Liver (tissue), 8 donors: ENCODE measurements at regions not wholly inside any gene's neighbourhood (a gene's known extent, or its start where the extent isn't known, plus 50 kb on each side); places are given as distances from the start of the nearest gene placed in this dataset.

Experiments
- DNase-seq: peaks from one replicate; pipeline ENCODE4 v3.0.0-alpha.2; 2017; ENCODE audit warnings: low spot score
- H3K27ac ChIP-seq, 2 donors: one replicate each; pipeline ENCODE4 v1.7.0; 2013; ENCODE audit warnings: inconsistent platforms in 2 of 2, low read length in 2 of 2, control low read depth in 1 of 2, low read depth in 1 of 2, mild to moderate bottlenecking in 1 of 2
- H3K27me3 ChIP-seq, 4 donors: one replicate each; pipeline versions ENCODE4 v1.6.1 to v1.7.0; 2013; ENCODE audit warnings: low read length in 3 of 4, inconsistent platforms in 1 of 4, mild to moderate bottlenecking in 1 of 4, moderate library complexity in 1 of 4; ENCODE audit not compliant: control insufficient read depth in 4 of 4, insufficient read depth in 4 of 4
- H3K36me3 ChIP-seq, 4 donors: one replicate each; pipeline versions ENCODE4 v1.6.1 to v1.7.0; 2013; ENCODE audit warnings: low read length in 3 of 4, mild to moderate bottlenecking in 3 of 4, low read depth in 1 of 4, moderate library complexity in 1 of 4; ENCODE audit not compliant: control insufficient read depth in 4 of 4, insufficient read depth in 3 of 4
- H3K4me1 ChIP-seq, 4 donors: one replicate each; pipeline versions ENCODE4 v1.6.1 to v1.7.0; 2013; ENCODE audit warnings: low read length in 3 of 4, mild to moderate bottlenecking in 3 of 4, moderate library complexity in 1 of 4; ENCODE audit not compliant: control insufficient read depth in 4 of 4, insufficient read depth in 4 of 4
- H3K4me3 ChIP-seq, 3 donors: one replicate each; pipeline versions ENCODE4 v1.6.1 to v1.7.0; 2013; ENCODE audit warnings: low read length in 3 of 3, control low read depth in 1 of 3, low read depth in 1 of 3, mild to moderate bottlenecking in 1 of 3
- H3K9ac ChIP-seq, 2 donors: one replicate each; pipeline ENCODE4 v1.7.0; 2013; ENCODE audit warnings: low read length in 2 of 2, mild to moderate bottlenecking in 2 of 2, moderate library complexity in 2 of 2, control low read depth in 1 of 2, low read depth in 1 of 2
- H3K9me3 ChIP-seq, 4 donors: one replicate each; pipeline versions ENCODE4 v1.6.1 to v1.7.0; 2013; ENCODE audit warnings: low read length in 3 of 4; ENCODE audit not compliant: control insufficient read depth in 4 of 4
- ATF3 ChIP-seq: IDR thresholded peaks from 2 replicates; pipeline ENCODE4 v1.6.1; 2016; ENCODE audit warnings: antibody characterized with exemption
- CTCF ChIP-seq: fragments of 150-350 bp; IDR thresholded peaks from 2 replicates; pipeline ENCODE4 v1.5.1; 2017; ENCODE audit warnings: improper control_type of control experiment, low read depth, low read length; ENCODE audit not compliant: missing input control
- EGR1 ChIP-seq, 2 donors: IDR thresholded peaks; 2 replicates each; pipeline ENCODE4 v1.6.1; 2016 to 2018; ENCODE audit warnings: antibody characterized with exemption in 2 of 2, low read depth in 2 of 2
- FOXA1 ChIP-seq: IDR thresholded peaks from 2 replicates; pipeline ENCODE4 v1.6.1; 2016; ENCODE audit warnings: antibody characterized with exemption
- FOXA2 ChIP-seq: IDR thresholded peaks from 2 replicates; pipeline ENCODE4 v1.6.1; 2016; ENCODE audit warnings: antibody characterized with exemption
- GABPA ChIP-seq, 2 donors: IDR thresholded peaks in 1 of 2; conservative IDR thresholded peaks in 1 of 2; 2 replicates each; pipeline ENCODE4 v1.6.1; 2016; ENCODE audit warnings: antibody characterized with exemption in 2 of 2, mild to moderate bottlenecking in 1 of 2, moderate library complexity in 1 of 2
- HNF4A ChIP-seq, 2 donors: conservative IDR thresholded peaks; 2 replicates each; pipeline ENCODE4 v1.6.1; 2016; ENCODE audit warnings: antibody characterized with exemption in 2 of 2, mild to moderate bottlenecking in 2 of 2
- HNF4G ChIP-seq: IDR thresholded peaks from 2 replicates; pipeline ENCODE4 v1.6.1; 2016; ENCODE audit warnings: antibody characterized with exemption
- JUND ChIP-seq, 2 donors: IDR thresholded peaks; 2 replicates each; pipeline ENCODE4 v1.6.1; 2016; ENCODE audit warnings: antibody characterized with exemption in 2 of 2
- MAX ChIP-seq: IDR thresholded peaks from 2 replicates; pipeline ENCODE4 v1.6.1; 2016; ENCODE audit warnings: antibody characterized with exemption
- NR2F2 ChIP-seq: IDR thresholded peaks from 2 replicates; pipeline ENCODE4 v1.6.1; 2016; ENCODE audit warnings: antibody characterized with exemption
- RAD21 ChIP-seq, 2 donors: IDR thresholded peaks; 2 replicates each; pipeline ENCODE4 v1.6.1; 2016; ENCODE audit warnings: antibody characterized with exemption in 2 of 2, mild to moderate bottlenecking in 2 of 2
- REST ChIP-seq: IDR thresholded peaks from 2 replicates; pipeline ENCODE4 v1.6.1; 2016; ENCODE audit warnings: antibody characterized with exemption, mild to moderate bottlenecking
- SP1 ChIP-seq: IDR thresholded peaks from 2 replicates; pipeline ENCODE4 v1.6.1; 2018; ENCODE audit warnings: antibody characterized with exemption, mild to moderate bottlenecking
- YY1 ChIP-seq: IDR thresholded peaks from 2 replicates; pipeline ENCODE4 v1.6.1; 2016; ENCODE audit warnings: antibody characterized with exemption, mild to moderate bottlenecking
- ZBTB33 ChIP-seq: IDR thresholded peaks from 2 replicates; pipeline ENCODE4 v1.6.1; 2016; ENCODE audit warnings: antibody characterized with exemption
- WGBS: extraction: QIAGEN DNeasy Blood & Tissue Kit; methylation state at CpG from one replicate; pipeline ENCODE4 v1.1.7; 2013; 5-methylcytosine and 5-hydroxymethylcytosine counted together
- donor health status: healthy.
- donor health status: healthy.
- donor health status: healthy.
- donor health status: healthy.
- donor health status: healthy.

GRCh38 chr9:28650327-28650726 is 1077.0 kb upstream of the C9orf72 start:
- H3K9me3 ChIP-seq = peaks cover 0 to 2% (median 0%) of the 10 kb centered on the region in 4 donors
- TF ChIP-seq SP1 (no peak), GABPA (IDR thresholded peaks at IDR 0.05 in 1 of 2, conservative IDR thresholded peaks at IDR 0.05 in 1 of 2) (no peak), NR2F2 (no peak), ZBTB33 (no peak), HNF4A (conservative IDR thresholded peaks at IDR 0.05) (no peak), JUND (IDR thresholded peaks at IDR 0.05) (no peak), EGR1 (IDR thresholded peaks at IDR 0.05; ENCODE audit: low read depth in 2 of 2) (no peak)
- WGBS = 22% methylated on average over 4 of the region's 4 CpGs
- H3K4me1 ChIP-seq = no peaks in the 10 kb centered on the region
- no peak overlapping the region for H3K9ac ChIP-seq
- no peak overlapping the region for H3K4me3 ChIP-seq
- no peaks in the 10 kb centered on the region for H3K27me3 ChIP-seq
- H3K27ac ChIP-seq = no peak overlapping the region
- H3K36me3 ChIP-seq = no peaks in the 10 kb centered on the region
- DNase-seq = no peak

GRCh38 chr9:28651050-28651722 is 1077.9 kb upstream of the C9orf72 start:
- 74% methylated on average over 5 of the region's 5 CpGs for WGBS
- Histone ChIP-seq H3K4me3 (no peak overlapping the region), H3K9me3 (peaks cover 0 to 2% (median 0%) of the 10 kb centered on the region in 4 donors), H3K36me3 (no peaks in the 10 kb centered on the region), H3K4me1 (no peaks in the 10 kb centered on the region), H3K27ac (no peak overlapping the region), H3K27me3 (no peaks in the 10 kb centered on the region), H3K9ac (no peak overlapping the region)
- TF ChIP-seq FOXA1 = no peak
- TF ChIP-seq HNF4G = no peak
- no peak for TF ChIP-seq YY1
- no peak for TF ChIP-seq ATF3
- no peak for TF ChIP-seq GABPA (IDR thresholded peaks at IDR 0.05 in 1 of 2, conservative IDR thresholded peaks at IDR 0.05 in 1 of 2)
- no peak for TF ChIP-seq MAX
- no peak for TF ChIP-seq RAD21 (IDR thresholded peaks at IDR 0.05)
- TF ChIP-seq SP1 = no peak
- no peak for TF ChIP-seq ZBTB33
- no peak for DNase-seq

- Histone ChIP-seq H3K4me3 (no peak overlapping the region), H3K9me3 (peaks cover 0 to 2% (median 0%) of the 10 kb centered on the region in 4 donors), H3K9ac (no peak overlapping the region), H3K27me3 (no peaks in the 10 kb centered on the region), H3K4me1 (no peaks in the 10 kb centered on the region), H3K27ac (no peak overlapping the region), H3K36me3 (no peaks in the 10 kb centered on the region)
- WGBS = 89% methylated on average over 1 of the region's 1 CpG
- no peak for DNase-seq
- TF ChIP-seq REST (no peak), CTCF (no peak), HNF4A (conservative IDR thresholded peaks at IDR 0.05) (no peak), EGR1 (IDR thresholded peaks at IDR 0.05; ENCODE audit: low read depth in 2 of 2) (no peak), YY1 (no peak), GABPA (IDR thresholded peaks at IDR 0.05 in 1 of 2, conservative IDR thresholded peaks at IDR 0.05 in 1 of 2) (no peak), MAX (no peak), FOXA2 (no peak), SP1 (no peak), JUND (IDR thresholded peaks at IDR 0.05) (no peak), ATF3 (no peak)
These were observed 1079.9 kb upstream of the C9orf72 start for GRCh38 chr9:28653216-28653615.
